ENCODE measurements at regions not wholly inside any gene's neighbourhood (a gene's known extent, or its start where the extent isn't known, plus 50 kb on each side); places are given as distances from the start of the nearest gene placed in this dataset.

DNA sequence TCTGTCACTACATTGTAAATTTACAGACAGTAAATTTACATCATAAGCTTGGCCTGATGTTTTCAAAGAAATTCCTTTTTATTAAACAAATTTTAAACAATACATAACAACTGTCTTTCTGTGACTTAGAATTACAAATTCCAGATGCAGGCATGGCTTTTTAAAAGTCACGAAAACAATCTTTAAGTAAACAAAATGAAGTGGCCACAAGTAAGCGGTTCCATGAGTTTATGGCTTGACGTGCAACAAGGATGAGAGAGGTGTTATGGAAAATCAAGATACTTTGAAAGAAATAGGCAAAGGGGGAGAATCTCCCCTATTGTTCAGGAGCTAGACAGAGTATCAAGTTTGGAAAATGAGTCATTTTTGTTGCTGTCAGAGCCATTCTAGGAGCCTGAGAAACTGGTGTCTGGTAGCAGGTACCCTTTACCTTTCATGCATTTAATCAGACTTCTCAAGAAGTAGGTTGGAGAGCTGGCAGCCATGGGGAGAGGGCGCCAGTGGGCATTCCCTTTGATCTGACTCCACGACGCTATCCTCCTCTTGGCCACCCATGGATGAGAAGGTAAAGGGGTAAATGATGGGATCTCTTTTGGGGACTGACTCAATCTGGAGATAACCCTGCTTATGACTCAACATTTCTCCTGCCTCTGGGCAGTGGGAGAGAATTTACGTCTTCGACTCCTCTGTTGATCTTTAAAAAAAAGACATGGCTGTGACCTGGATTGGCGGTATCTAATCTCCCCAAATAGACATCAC lies 217.2 kb downstream of the SPRY1 start:
- TF ChIP-seq, protein P1, sequence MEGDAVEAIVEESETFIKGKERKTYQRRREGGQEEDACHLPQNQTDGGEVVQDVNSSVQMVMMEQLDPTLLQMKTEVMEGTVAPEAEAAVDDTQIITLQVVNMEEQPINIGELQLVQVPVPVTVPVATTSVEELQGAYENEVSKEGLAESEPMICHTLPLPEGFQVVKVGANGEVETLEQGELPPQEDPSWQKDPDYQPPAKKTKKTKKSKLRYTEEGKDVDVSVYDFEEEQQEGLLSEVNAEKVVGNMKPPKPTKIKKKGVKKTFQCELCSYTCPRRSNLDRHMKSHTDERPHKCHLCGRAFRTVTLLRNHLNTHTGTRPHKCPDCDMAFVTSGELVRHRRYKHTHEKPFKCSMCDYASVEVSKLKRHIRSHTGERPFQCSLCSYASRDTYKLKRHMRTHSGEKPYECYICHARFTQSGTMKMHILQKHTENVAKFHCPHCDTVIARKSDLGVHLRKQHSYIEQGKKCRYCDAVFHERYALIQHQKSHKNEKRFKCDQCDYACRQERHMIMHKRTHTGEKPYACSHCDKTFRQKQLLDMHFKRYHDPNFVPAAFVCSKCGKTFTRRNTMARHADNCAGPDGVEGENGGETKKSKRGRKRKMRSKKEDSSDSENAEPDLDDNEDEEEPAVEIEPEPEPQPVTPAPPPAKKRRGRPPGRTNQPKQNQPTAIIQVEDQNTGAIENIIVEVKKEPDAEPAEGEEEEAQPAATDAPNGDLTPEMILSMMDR (conservative IDR thresholded peaks at IDR 0.05; ENCODE audit: low read length), result no peak
- TF ChIP-seq EZH2phosphoT487 (IDR thresholded peaks at IDR 0.05; ENCODE audit: borderline replicate concordance, low read depth, low read length), result no peak
- H3K27ac ChIP-seq (ENCODE audit: low read depth, low read length, poor library complexity, severe bottlenecking), result no peak overlapping the region
- peaks cover 11% of the 10 kb centered on the region for H3K4me1 ChIP-seq (ENCODE audit: insufficient read depth, low read length, poor library complexity, severe bottlenecking)
- POLR2A ChIA-PET, result interaction anchor here (0.7 kb wide), 1 partner anchor 406 kb away, joined by 3 read pairs; no protein-coding TSS in a partner anchor
- no peak for DNase-seq (ENCODE audit: low spot score)
- CTCF ChIA-PET (ENCODE audit: unreplicated experiment), result no interaction called here
- no peaks in the 10 kb centered on the region for H3K9me2 ChIP-seq (ENCODE audit: insufficient read depth, low read length)
- H3K9me3 ChIP-seq (ENCODE audit: low read length), result no peaks in the 10 kb centered on the region
- no peak overlapping the region for H3K4me3 ChIP-seq (ENCODE audit: low read depth, low read length, poor library complexity, severe bottlenecking)
- H3K4me2 ChIP-seq (ENCODE audit: low read length), result no peak overlapping the region
- H2AFZ ChIP-seq (ENCODE audit: low read length), result no peak overlapping the region
- intact Hi-C loops (cut with micrococcal nuclease; ENCODE audit: unreplicated experiment), result no loop called here
- H3K36me3 ChIP-seq (ENCODE audit: insufficient read depth, low read length), result no peaks in the 10 kb centered on the region
- H3K79me2 ChIP-seq (ENCODE audit: insufficient read depth, low read depth, low read length), result no peaks in the 10 kb centered on the region
- BruUV-seq (replicated peaks), result no TSS peak
- no peaks in the 10 kb centered on the region for H4K20me1 ChIP-seq (ENCODE audit: insufficient read depth, low read length)

DNA sequence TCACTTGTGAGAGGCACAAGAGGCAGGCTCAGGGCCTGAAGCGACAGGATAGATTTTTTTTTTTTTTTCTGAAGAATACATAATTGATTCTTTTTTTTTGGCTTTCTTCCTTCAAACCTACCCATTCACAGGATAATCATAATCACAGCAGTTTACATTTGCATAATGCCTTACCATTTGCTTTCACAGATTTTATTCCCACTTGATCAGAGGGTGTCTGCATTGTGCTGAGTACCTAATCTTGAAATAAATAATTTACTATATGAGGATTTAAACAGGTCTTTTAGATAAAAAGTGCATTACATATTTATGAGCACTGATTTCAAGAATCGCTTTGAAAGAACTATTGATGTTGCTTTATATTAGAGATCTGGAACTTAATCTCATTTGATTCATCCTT lies 219.3 kb downstream of the SPRY1 start:
- no peak overlapping the region for H3K4me3 ChIP-seq (ENCODE audit: low read depth, low read length, poor library complexity, severe bottlenecking)
- DNase-seq (ENCODE audit: low spot score), result no peak
- CTCF ChIA-PET (ENCODE audit: unreplicated experiment), result no interaction called here
- no peak overlapping the region for H3K4me2 ChIP-seq (ENCODE audit: low read length)
- no peaks in the 10 kb centered on the region for H4K20me1 ChIP-seq (ENCODE audit: insufficient read depth, low read length)
- no peaks in the 10 kb centered on the region for H3K36me3 ChIP-seq (ENCODE audit: insufficient read depth, low read length)
- no peak overlapping the region for H3K27ac ChIP-seq (ENCODE audit: low read depth, low read length, poor library complexity, severe bottlenecking)
- intact Hi-C loops (cut with micrococcal nuclease; ENCODE audit: unreplicated experiment), result no loop called here
- POLR2A ChIA-PET, result no interaction called here
- H3K9me2 ChIP-seq (ENCODE audit: insufficient read depth, low read length), result no peaks in the 10 kb centered on the region
- no TSS peak for BruUV-seq (replicated peaks)
- TF ChIP-seq, protein P1 (conservative IDR thresholded peaks at IDR 0.05; ENCODE audit: low read length), result no peak
- TF ChIP-seq EZH2phosphoT487 (IDR thresholded peaks at IDR 0.05; ENCODE audit: borderline replicate concordance, low read depth, low read length), result no peak
- no peak overlapping the region for H2AFZ ChIP-seq (ENCODE audit: low read length)
- no peaks in the 10 kb centered on the region for H3K9me3 ChIP-seq (ENCODE audit: low read length)
- H3K4me1 ChIP-seq (ENCODE audit: insufficient read depth, low read length, poor library complexity, severe bottlenecking), result peaks cover 11% of the 10 kb centered on the region
- no peaks in the 10 kb centered on the region for H3K79me2 ChIP-seq (ENCODE audit: insufficient read depth, low read depth, low read length)

DNA sequence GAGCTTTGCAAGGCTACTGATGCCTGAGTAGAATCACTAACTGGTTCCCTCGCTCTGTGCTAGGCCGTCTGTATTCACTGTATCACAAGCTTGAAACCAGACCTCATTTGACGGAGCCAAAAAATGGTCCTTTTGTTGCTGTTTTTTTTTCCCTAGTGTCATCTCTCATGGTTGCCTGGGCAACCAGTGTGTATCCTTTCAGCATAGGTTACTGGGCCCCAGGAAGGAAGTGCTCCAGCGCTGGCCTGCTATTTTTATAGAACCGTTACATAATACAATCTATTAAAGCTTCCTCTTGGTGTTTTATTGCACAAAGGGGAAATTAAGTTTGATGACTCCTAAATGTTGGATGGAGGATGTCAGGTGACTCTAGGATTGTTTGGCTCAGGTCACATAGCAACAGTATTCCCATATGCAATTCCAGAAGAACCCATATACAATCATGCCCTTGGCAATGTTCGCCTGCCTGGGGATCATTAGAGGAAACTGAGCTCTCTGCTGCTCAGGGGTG lies 220.4 kb downstream of the SPRY1 start:
- no peak overlapping the region for H3K27ac ChIP-seq (ENCODE audit: low read depth, low read length, poor library complexity, severe bottlenecking)
- no peaks in the 10 kb centered on the region for H3K36me3 ChIP-seq (ENCODE audit: insufficient read depth, low read length)
- H2AFZ ChIP-seq (ENCODE audit: low read length), result no peak overlapping the region
- no peak for TF ChIP-seq EZH2phosphoT487 (IDR thresholded peaks at IDR 0.05; ENCODE audit: borderline replicate concordance, low read depth, low read length)
- TF ChIP-seq, protein P1 (conservative IDR thresholded peaks at IDR 0.05; ENCODE audit: low read length), result no peak
- peaks cover 11% of the 10 kb centered on the region for H3K4me1 ChIP-seq (ENCODE audit: insufficient read depth, low read length, poor library complexity, severe bottlenecking)
- ChIA-PET CTCF (ENCODE audit: unreplicated experiment) (no interaction called here), POLR2A (interaction anchor here (0.6 to 1.2 kb wide), 6 partner anchors 11 to 291 kb away, joined by 3 to 4 read pairs (median 3); no protein-coding TSS in a partner anchor)
- no peaks in the 10 kb centered on the region for H3K9me3 ChIP-seq (ENCODE audit: low read length)
- intact Hi-C loops (cut with micrococcal nuclease; ENCODE audit: unreplicated experiment), result no loop called here
- H3K4me3 ChIP-seq (ENCODE audit: low read depth, low read length, poor library complexity, severe bottlenecking), result no peak overlapping the region
- H3K79me2 ChIP-seq (ENCODE audit: insufficient read depth, low read depth, low read length), result no peaks in the 10 kb centered on the region
- no TSS peak for BruUV-seq (replicated peaks)
- no peaks in the 10 kb centered on the region for H4K20me1 ChIP-seq (ENCODE audit: insufficient read depth, low read length)
- DNase-seq (ENCODE audit: low spot score), result peak; percentile 46
- peak overlapping the region; percentile 37 for H3K4me2 ChIP-seq (ENCODE audit: low read length)
- no peaks in the 10 kb centered on the region for H3K9me2 ChIP-seq (ENCODE audit: insufficient read depth, low read length)

Measured in OCI-LY7 (cell line).